Hepatocyte (in vitro differentiated cells): ENCODE measurements at regions not wholly inside any gene's neighbourhood (a gene's known extent, or its start where the extent isn't known, plus 50 kb on each side); places are given as distances from the start of the nearest gene placed in this dataset.

ENCODE experiments used
- DNase-seq: peaks from one replicate; pipeline ENCODE4 v3.0.0-alpha.2; 2016; ENCODE audit warnings: low spot score
- H2AFZ ChIP-seq: fragments of 200-600 bp; sonication (generic); 2 replicates; pipeline ENCODE4 v1.6.0; 2016; ENCODE audit warnings: antibody characterized with exemption, mild to moderate bottlenecking
- H3K27ac ChIP-seq: fragments of 200-600 bp; sonication (generic); 2 replicates; pipeline ENCODE4 v1.5.1; 2016; ENCODE audit warnings: mild to moderate bottlenecking
- H3K27me3 ChIP-seq: fragments of 200-600 bp; sonication (generic); 2 replicates; pipeline ENCODE4 v1.6.1; 2016
- H3K36me3 ChIP-seq: fragments of 200-600 bp; sonication (generic); replicated peaks from 2 replicates; pipeline ENCODE4 v1.5.1; 2016; ENCODE audit warnings: low read depth; ENCODE audit not compliant: insufficient read depth
- H3K4me1 ChIP-seq: fragments of 200-600 bp; sonication (generic); 2 replicates; pipeline ENCODE4 v1.5.1; 2016; ENCODE audit warnings: mild to moderate bottlenecking, moderate library complexity; ENCODE audit not compliant: insufficient read depth
- H3K4me2 ChIP-seq: fragments of 200-600 bp; sonication (generic); 2 replicates; pipeline ENCODE4 v1.6.0; 2016
- H3K4me3 ChIP-seq: fragments of 200-600 bp; sonication (generic); 2 replicates; pipeline ENCODE4 v1.5.1; 2016; ENCODE audit warnings: mild to moderate bottlenecking
- H3K79me2 ChIP-seq: fragments of 200-600 bp; sonication (generic); 2 replicates; pipeline ENCODE4 v1.6.0; 2017; ENCODE audit warnings: mild to moderate bottlenecking
- H3K9me2 ChIP-seq: fragments of 200-600 bp; sonication (generic); replicated peaks from 2 replicates; pipeline ENCODE4 v1.6.0; 2017; ENCODE audit warnings: mild to moderate bottlenecking; ENCODE audit not compliant: insufficient read depth
- H3K9me3 ChIP-seq: fragments of 200-600 bp; sonication (generic); 2 replicates; pipeline ENCODE4 v1.5.1; 2016; ENCODE audit warnings: low read depth, mild to moderate bottlenecking
- H4K20me1 ChIP-seq: fragments of 200-600 bp; sonication (generic); 2 replicates; pipeline ENCODE4 v1.6.0; 2016; ENCODE audit warnings: mild to moderate bottlenecking; ENCODE audit not compliant: insufficient read depth, poor library complexity, severe bottlenecking
- CTCF ChIP-seq: fragments of 200-600 bp; sonication (generic); IDR thresholded peaks from 2 replicates; pipeline ENCODE4 v1.5.1; 2016; ENCODE audit warnings: antibody characterized with exemption, mild to moderate bottlenecking; ENCODE audit not compliant: poor library complexity
- EZH2 ChIP-seq: fragments of 200-600 bp; sonication (generic); IDR thresholded peaks from 2 replicates; pipeline ENCODE4 v1.6.1; 2016; ENCODE audit warnings: antibody characterized with exemption, mild to moderate bottlenecking, borderline replicate concordance
- EZH2phosphoT487 ChIP-seq: fragments of 200-600 bp; sonication (generic); IDR thresholded peaks from one replicate; pipeline ENCODE4 v1.6.1; 2018; ENCODE audit warnings: antibody characterized with exemption, mild to moderate bottlenecking, low read depth, moderate library complexity; ENCODE audit not compliant: unreplicated experiment, severe bottlenecking
- WGBS: methylation state at CpG from one replicate; pipeline ENCODE4 v1.1.6; 2016; ENCODE audit warnings: low lambda C conversion rate; ENCODE audit errors: missing lambda C conversion rate; 5-methylcytosine and 5-hydroxymethylcytosine counted together

GRCh38 chr1:170288155-170288554 is 142.4 kb downstream of the NTMT2 start:
- no peaks in the 10 kb centered on the region for H3K9me3 ChIP-seq
- H3K9me2 ChIP-seq = no peaks in the 10 kb centered on the region
- WGBS = 76% methylated on average over 3 of the region's 3 CpGs
- H3K27ac ChIP-seq = no peak overlapping the region
- H3K4me1 ChIP-seq = no peaks in the 10 kb centered on the region
- H3K36me3 ChIP-seq = no peaks in the 10 kb centered on the region
- no peak overlapping the region for H3K4me2 ChIP-seq
- TF ChIP-seq CTCF (no peak), EZH2 (no peak), EZH2phosphoT487 (no peak)
- H3K27me3 ChIP-seq = no peaks in the 10 kb centered on the region
- no peak overlapping the region for H3K4me3 ChIP-seq
- DNase-seq = no peak
- no peak overlapping the region for H2AFZ ChIP-seq
- H4K20me1 ChIP-seq = no peaks in the 10 kb centered on the region
- H3K79me2 ChIP-seq = no peaks in the 10 kb centered on the region

- Histone ChIP-seq H3K9me2 (no peaks in the 10 kb centered on the region), H3K36me3 (no peaks in the 10 kb centered on the region), H3K79me2 (no peaks in the 10 kb centered on the region), H3K27me3 (no peaks in the 10 kb centered on the region), H3K9me3 (no peaks in the 10 kb centered on the region), H2AFZ (no peak overlapping the region), H4K20me1 (no peaks in the 10 kb centered on the region), H3K4me2 (no peak overlapping the region), H3K4me1 (no peaks in the 10 kb centered on the region), H3K4me3 (no peak overlapping the region), H3K27ac (no peak overlapping the region)
- WGBS = 63% methylated on average over 1 of the region's 1 CpG
- no peak for DNase-seq
- TF ChIP-seq EZH2phosphoT487 (no peak), EZH2 (no peak), CTCF (no peak)
Measured at GRCh38 chr1:170290276-170290675, 144.5 kb downstream of the NTMT2 start.

- no peak for DNase-seq
- H3K27ac ChIP-seq = no peak overlapping the region
- no peaks in the 10 kb centered on the region for H3K4me1 ChIP-seq
- H2AFZ ChIP-seq = no peak overlapping the region
- H3K9me2 ChIP-seq = no peaks in the 10 kb centered on the region
- WGBS = 79% methylated on average over 1 of the region's 1 CpG
- H3K79me2 ChIP-seq = no peaks in the 10 kb centered on the region
- TF ChIP-seq CTCF = no peak
- no peak for TF ChIP-seq EZH2phosphoT487
- no peak for TF ChIP-seq EZH2
- no peak overlapping the region for H3K4me2 ChIP-seq
- no peaks in the 10 kb centered on the region for H3K27me3 ChIP-seq
- no peaks in the 10 kb centered on the region for H4K20me1 ChIP-seq
- no peak overlapping the region for H3K4me3 ChIP-seq
- no peaks in the 10 kb centered on the region for H3K9me3 ChIP-seq
- H3K36me3 ChIP-seq = no peaks in the 10 kb centered on the region
Measured at GRCh38 chr1:170290991-170291390, 145.2 kb downstream of the NTMT2 start.

GRCh38 chr1:170291516-170291915 is 145.8 kb downstream of the NTMT2 start:
- H3K9me3 ChIP-seq = no peaks in the 10 kb centered on the region
- no peaks in the 10 kb centered on the region for H4K20me1 ChIP-seq
- H2AFZ ChIP-seq = no peak overlapping the region
- no peak overlapping the region for H3K4me2 ChIP-seq
- H3K9me2 ChIP-seq = no peaks in the 10 kb centered on the region
- no peak overlapping the region for H3K27ac ChIP-seq
- no peaks in the 10 kb centered on the region for H3K36me3 ChIP-seq
- H3K4me3 ChIP-seq = no peak overlapping the region
- 82% methylated on average over 4 of the region's 4 CpGs for WGBS
- no peaks in the 10 kb centered on the region for H3K27me3 ChIP-seq
- DNase-seq = no peak
- H3K79me2 ChIP-seq = no peaks in the 10 kb centered on the region
- TF ChIP-seq CTCF (no peak), EZH2 (no peak), EZH2phosphoT487 (no peak)
- H3K4me1 ChIP-seq = no peaks in the 10 kb centered on the region
